Stimulated activated CD4-positive, alpha-beta T cell treated with anti-CD3 and anti-CD28 coated beads, Interleukin-2, amount 100 ng/mL, for 48 hours (primary cell): ENCODE measurements at regions not wholly inside any gene's neighbourhood (a gene's known extent, or its start where the extent isn't known, plus 50 kb on each side); places are given as distances from the start of the nearest gene placed in this dataset.
"Not testable (repeated sequence)": the region's sequence is repeated elsewhere in the genome, so short reads cannot be mapped to it uniquely, and the experiment has no call there.

Experiments
- DNase-seq, 2 donors: peaks; one replicate each; pipeline ENCODE4 v3.0.0-alpha.2; 2020

DNA sequence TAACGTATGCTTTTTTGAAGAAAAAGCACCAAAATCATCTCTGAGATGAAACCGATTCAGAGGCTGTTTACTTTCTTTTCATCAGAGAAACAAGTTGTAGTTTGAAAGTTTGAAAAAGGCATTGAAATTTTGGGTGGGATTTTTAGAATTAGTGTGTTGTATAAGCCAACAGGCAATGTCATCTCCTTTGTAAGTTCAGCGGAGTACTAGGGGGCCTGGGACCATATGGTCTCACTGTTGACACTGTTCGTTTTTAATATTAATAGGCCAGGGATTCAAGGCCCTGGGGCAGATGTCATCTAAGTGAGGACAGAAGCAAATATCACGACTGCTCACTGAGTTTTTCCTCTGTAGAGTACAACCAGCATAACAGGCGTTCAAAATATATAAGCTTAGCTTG lies 256.2 kb upstream of the RARB start:
- no peak for DNase-seq

DNA sequence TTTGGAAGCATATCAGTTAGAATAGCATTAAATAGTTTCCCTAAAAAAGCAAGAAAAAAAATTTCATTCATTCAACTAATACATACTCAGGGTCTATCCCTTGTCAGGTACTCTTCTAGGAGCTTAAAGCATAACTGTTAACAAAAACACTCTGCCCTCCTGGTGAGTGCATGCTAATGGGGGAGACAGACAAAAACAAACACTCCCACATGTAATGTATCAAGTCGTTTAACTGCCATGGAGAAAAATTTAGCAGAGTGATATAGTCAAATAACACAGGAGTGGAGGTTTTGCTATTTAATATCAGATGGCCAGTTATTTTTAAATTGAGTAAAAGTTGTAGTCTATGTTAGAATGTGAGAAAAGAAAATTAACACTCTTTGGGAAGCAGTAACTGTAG lies 254.5 kb upstream of the RARB start:
- no peak for DNase-seq

- no peak for DNase-seq
These were observed 253.8 kb upstream of the RARB start for GRCh38 chr3:25174251-25174650.

GRCh38 chr3:25177041-25177440 lies 251.0 kb upstream of the RARB start:
- DNase-seq: no peak

DNA sequence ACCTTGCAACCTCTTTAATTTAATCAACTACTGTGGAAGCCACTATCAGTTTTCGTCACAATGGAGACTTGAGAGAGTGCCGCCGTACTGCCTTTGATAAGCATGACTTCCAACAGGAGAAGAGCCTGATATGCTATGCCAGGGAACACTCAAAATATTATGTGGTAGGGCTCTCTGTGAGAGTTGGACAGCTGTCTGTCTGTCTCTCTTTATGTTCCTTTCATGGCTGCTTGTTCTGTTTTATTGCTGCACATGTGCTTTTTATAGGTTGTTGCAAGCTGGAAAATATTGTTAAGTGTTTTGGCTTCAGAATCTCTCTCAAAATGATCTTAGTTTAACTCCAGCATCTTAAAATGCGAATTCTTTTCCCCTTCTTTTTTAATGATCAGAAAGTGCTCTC lies 249.4 kb upstream of the RARB start:
- no peak for DNase-seq

DNA sequence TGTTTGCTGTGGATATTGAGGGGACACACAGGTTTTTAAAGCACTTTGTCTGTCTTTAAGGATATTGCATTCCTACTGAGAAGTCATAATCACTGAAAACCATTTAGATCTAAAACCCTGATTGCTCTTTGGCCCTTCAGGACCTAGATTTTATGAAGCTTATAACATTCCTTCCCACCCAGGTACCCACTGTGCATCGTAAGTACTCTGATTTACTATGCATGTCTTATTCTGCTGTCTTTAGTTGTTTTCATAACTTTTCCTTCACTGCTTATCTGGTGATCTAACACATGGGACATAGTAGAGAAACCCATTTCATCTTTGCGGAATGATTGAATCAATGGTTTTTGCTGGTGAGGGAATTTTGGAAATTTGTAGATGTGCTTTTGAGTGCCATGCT lies 247.0 kb upstream of the RARB start:
- DNase-seq: no peak

GRCh38 chr3:25182794-25183193 lies 245.3 kb upstream of the RARB start:
- DNase-seq: no peak

DNA sequence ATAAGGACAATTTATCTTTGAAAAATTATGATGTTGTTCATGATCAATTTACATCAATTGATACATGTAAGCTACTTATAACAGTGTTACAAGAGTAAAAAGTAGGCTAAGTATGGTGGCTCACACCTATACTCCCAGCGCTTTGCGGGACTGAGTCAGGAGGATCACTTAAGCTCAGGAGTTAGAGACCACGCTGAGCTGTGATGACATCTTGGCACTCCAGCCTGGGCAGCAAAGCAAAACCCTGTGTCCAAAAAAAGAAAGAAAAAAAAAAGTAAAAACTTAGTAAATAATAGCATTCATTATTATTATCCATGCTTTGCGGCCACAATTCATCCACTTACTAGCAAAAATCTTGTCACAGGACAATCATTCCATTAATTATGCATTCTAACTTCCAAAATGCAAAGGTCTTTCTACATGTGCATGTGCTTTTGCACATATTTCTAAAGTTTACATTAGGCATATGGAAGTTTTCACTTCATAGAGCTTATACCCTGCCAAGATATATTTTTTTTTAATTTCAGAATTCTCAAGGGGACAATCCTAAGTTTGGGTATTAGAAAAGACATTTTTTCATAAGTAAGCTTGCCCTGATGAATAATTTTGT lies 243.3 kb upstream of the RARB start:
- DNase-seq: no peak

DNA sequence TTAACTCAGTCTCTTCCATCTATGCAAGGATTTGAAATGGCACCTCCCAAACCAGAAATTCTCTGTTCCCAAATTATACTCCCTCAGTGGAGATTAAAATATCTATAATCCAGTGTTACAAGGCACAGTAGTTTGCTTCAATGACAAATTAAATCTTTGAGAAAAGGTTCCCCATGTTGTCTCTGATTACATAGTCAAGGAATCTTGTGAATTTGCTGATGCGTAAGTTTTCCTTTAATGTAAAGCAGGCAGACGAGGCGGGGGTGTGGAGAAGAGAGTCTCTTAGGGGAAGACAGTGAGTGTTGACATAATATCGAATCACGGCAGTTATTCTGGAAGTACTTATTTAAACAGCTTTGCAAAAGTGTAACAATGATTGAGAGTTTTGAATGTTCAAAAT lies 236.4 kb upstream of the RARB start:
- no peak for DNase-seq

DNA sequence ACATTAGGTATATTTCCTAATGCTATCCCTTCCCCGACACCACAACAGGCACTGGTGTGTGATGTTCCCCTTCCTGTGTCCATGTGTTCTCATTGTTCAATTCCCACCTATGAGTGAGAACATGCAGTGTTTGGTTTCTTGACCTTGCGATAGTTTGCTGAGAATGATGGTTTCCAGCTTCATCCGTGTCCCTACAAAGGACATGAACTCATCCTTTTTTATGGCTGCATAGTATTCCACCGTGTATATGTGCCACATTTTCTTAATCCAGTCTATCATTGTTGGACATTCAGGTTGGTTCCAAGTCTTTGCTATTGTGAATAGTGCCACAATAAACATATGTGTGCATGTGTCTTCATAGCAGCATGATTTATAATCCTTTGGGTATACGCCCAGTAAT lies 228.5 kb upstream of the RARB start:
- DNase-seq: not testable (repeated sequence)

- no peak for DNase-seq
These were observed 215.3 kb upstream of the RARB start for GRCh38 chr3:25212736-25213135.

- no peak for DNase-seq
These were observed 214.0 kb upstream of the RARB start for GRCh38 chr3:25214034-25214433.

GRCh38 chr3:25218362-25218761 lies 209.7 kb upstream of the RARB start:
- DNase-seq: no peak

DNA sequence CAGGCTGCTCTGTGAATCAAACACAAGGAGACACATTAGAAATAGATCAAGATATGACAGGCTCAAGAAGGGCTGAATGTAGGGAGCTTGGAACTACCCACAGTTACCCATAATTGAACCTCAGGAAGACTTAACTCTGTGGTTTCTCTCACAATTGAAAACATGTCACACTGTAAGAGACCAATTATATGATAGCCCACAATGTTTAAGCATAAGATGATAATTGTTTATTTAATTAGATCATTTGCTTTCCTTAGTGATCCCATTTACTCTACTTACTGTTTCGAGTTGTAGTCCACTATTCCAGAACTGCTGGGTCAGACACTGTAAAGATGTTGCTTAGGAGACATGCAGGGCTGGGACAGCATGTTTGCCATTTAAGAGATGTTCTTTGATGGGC lies 201.3 kb upstream of the RARB start:
- no peak for DNase-seq

DNA sequence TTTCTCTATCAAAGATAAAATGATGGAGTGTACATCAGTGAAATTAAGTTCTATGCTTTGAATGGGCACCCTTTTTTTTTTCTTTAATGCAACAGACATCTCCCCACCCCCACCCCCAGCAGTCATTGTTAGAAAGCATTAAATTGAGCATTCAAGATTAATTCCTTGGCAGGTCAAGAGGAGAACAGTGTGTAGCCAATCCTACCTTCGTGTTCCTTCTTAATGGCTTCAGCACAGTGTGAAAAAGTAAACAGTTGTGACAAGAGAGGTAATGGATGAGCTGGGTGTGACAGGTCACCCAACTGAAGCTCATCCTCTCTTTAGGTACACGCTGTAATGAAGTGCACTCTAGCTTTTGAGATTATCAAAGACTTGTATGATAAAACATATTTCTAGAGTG lies 198.5 kb upstream of the RARB start:
- no peak for DNase-seq

- no peak for DNase-seq
These were observed 193.0 kb upstream of the RARB start for GRCh38 chr3:25235031-25235430.

DNA sequence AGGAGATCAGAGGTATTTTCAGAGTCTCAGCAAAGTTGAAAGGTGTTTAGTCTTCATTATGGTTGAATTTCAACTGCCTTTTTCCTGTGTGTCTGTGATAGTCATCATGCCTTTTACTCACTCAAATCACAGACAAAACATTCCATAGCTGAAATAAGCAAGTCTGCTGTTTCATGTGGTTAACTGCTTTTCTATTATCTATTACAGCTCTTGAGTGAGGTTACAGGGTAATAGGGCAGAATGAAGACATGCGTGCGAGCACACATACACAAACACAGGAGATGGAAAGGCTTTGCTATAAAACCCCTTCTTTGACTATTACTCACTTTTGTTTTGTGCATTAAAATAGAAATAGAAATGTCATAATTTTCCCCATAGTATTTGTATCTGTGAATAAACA lies 192.6 kb upstream of the RARB start:
- no peak for DNase-seq

DNA sequence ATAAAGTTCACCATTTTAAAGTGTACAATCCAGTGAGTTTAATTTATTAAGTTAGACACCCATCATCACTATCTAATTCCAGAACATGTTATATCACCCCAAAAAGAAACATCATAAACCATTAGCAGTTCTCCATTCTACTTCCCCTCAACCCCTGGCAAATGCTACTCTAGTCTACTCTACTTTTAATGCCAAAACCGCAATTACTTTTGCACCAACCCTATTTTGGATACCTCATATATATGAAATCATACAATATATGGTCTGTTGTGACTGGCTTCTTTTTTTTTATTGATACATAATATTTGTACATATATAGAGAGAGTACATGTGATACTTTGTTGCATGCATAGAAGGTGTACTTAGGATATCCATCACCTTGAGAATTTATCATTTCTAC lies 190.5 kb upstream of the RARB start:
- no peak for DNase-seq

DNA sequence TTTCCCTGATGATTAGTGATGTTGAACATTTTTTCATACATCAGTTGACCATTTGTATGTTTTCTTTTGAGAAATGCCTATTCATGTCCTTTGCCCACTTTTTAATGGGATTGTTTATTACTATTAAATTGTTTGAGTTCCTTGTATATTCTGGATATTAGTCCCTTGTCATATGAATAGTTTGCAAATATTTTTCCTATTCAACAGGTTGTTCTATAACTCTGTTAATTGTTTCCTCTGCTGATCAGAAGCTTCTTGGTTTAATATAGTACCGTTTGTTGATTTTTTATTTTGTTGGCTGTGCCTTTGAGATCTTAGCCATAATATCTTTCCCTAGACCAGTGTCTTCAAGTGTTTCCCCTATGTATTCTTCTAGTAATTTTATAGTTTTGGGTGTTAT lies 189.0 kb upstream of the RARB start:
- DNase-seq: no peak

GRCh38 chr3:25246913-25247312 lies 181.2 kb upstream of the RARB start:
- DNase-seq: no peak

DNA sequence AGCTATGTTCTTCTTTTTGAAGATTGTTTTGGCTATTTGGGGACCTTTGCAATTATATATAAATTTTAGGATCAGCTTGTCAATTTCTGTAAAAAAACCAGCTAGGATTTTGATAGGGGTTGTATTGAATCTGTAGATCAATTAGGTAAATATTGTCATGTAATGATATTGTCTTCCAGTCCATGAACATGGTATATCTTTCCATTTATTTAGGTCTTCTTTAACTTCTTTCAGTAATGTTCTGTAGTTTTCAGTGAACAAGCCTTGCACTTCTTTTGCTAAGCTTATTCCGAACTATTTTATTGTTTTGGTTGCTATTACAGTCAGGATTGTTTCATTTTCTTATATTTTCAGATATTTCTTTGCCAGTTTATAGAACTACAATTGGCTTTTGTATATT lies 175.8 kb upstream of the RARB start:
- DNase-seq: no peak

DNA sequence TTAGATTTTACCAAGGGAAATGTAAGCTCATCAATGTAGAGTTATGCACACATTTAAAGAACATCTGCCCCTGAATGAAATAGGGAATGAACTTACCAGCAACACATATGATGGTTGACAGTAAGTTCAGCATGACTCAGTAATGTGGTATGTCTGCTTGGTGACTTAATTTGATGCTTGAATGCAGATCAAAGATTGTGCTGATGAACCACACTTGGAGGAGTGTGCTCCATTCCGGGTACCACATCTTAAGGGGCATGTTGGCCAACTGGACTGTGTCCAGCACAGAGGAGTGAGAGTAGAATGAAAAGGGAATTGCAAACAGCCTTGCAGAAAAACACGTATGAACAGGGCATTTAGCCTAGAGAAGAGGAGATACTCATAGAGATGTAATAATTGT lies 171.0 kb upstream of the RARB start:
- DNase-seq: no peak

GRCh38 chr3:25259871-25260270 lies 168.2 kb upstream of the RARB start:
- DNase-seq: no peak

- no peak for DNase-seq
These were observed 165.7 kb upstream of the RARB start for GRCh38 chr3:25262322-25262721.

GRCh38 chr3:25265284-25265683 lies 162.8 kb upstream of the RARB start:
- no peak for DNase-seq

- no peak for DNase-seq
These were observed 161.4 kb upstream of the RARB start for GRCh38 chr3:25266677-25267076.
